ENCODE measurements at regions not wholly inside any gene's neighbourhood (a gene's known extent, or its start where the extent isn't known, plus 50 kb on each side); places are given as distances from the start of the nearest gene placed in this dataset.

GRCh38 chr3:67901681-67902080 lies 247.3 kb upstream of the SUCLG2 start:
- TF ChIP-seq POLR2A (IDR thresholded peaks at IDR 0.05) (no peak), CTCF (IDR thresholded peaks at IDR 0.05 in 8 of 11, conservative IDR thresholded peaks at IDR 0.05 in 3 of 11) (no peak)
